ENCODE measurements at regions not wholly inside any gene's neighbourhood (a gene's known extent, or its start where the extent isn't known, plus 50 kb on each side); places are given as distances from the start of the nearest gene placed in this dataset.

GRCh38 chr9:108473209-108474112 lies 382.3 kb downstream of the ACTL7B start:
- FAIRE-seq (peak; percentile 73), DNase-seq (ENCODE audit: insufficient read length, low spot score) (peak; percentile 43)

- DNase-seq (ENCODE audit: insufficient read length, low spot score) = no peak
Measured at GRCh38 chr9:108469654-108470053, 386.1 kb downstream of the ACTL7B start.

GRCh38 chr9:108468364-108468763 lies 387.4 kb downstream of the ACTL7B start:
- no peak for FAIRE-seq

More at GRCh38 chr9:108469654-108470053, 386.1 kb downstream of the ACTL7B start:
- FAIRE-seq = no peak

DNA sequence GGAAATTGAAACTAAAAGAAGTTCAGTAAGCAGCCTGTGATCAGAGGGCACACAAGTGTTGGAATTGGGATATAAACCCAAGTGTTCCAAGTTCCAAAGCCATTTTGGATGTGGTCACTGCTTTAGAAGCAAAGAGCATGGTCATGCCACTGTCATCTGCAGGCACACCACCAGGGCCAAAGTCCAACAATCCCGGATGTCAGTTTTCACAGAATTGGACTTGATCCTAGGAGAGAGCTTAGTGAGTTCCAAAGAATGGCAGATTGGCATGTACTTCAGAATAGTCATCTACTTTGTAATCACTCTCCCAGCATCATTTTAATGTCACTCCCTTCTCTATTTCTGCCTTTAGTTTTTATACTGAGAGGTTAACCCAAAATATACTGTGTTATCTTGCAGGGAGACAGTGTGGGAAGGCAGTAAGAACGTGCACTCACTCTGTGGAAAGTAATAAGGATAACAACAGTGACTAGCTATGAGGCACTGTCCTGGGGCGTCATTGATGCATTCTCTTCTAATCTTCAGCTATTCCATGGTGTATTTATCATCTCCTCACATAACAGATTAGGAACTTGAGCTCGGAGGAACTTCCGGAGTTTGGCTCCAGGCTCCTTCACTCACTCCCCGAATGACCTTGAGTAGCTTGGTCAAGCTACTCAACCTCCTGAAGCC lies 388.0 kb downstream of the ACTL7B start:
- FAIRE-seq (no peak), DNase-seq (ENCODE audit: insufficient read length, low spot score) (no peak)

More at GRCh38 chr9:108468364-108468763, 387.4 kb downstream of the ACTL7B start:
- no peak for DNase-seq (ENCODE audit: insufficient read length, low spot score)

DNA sequence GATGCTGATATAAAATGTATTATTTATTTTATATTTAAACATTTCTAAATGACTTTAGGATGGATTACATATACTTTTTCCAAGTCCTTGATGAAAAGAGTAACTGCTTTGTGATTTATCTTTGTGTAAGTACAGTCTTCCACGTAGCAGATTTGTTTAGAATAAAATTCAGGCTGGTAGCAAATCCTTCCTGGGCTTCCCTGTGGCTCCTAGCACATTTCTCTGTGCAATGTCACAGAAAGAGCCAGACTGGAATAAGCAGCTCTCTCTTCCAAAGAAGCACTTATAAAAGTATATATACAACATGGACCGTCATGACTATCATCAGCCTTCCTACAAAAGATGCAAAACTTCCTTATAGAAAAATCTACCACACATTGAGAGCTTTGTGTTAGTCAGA lies 388.6 kb downstream of the ACTL7B start:
- FAIRE-seq (no peak), DNase-seq (ENCODE audit: insufficient read length, low spot score) (no peak)

GRCh38 chr9:108466304-108466703 lies 389.5 kb downstream of the ACTL7B start:
- FAIRE-seq = no peak

DNA sequence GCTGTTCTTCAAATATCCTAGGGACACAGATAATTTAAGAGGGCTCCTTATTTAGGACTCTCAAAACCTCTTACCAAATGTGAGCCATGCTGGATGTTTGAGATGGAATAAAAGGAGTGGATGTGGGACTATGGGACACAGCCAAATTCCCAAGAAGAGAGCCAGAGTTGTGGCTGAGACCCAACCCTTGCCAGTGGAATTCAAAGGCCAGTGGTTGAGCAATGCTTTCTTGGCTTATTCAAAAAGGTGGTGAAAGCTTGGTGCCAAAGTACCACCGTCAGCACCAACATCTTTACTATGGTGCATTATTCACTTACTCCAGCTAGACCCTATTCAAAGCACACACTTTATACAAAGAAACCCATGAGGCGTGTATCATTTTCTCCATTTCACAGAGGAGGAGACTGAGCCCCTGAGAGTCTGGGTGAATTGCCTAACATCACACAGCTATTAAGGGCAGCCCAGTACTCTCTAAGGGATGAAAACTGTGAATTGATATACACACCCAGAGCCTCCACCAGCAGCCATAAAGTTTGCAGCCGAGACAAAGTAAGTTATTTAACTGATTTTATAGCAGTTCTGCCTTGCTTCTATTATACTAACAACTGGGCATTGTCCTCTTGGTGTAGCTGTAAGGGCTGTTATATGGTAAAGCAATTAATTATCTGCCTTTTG lies 391.7 kb downstream of the ACTL7B start:
- no peak for DNase-seq (ENCODE audit: insufficient read length, low spot score)
- FAIRE-seq = no peak

More at GRCh38 chr9:108466304-108466703, 389.5 kb downstream of the ACTL7B start:
- no peak for DNase-seq (ENCODE audit: insufficient read length, low spot score)

DNA sequence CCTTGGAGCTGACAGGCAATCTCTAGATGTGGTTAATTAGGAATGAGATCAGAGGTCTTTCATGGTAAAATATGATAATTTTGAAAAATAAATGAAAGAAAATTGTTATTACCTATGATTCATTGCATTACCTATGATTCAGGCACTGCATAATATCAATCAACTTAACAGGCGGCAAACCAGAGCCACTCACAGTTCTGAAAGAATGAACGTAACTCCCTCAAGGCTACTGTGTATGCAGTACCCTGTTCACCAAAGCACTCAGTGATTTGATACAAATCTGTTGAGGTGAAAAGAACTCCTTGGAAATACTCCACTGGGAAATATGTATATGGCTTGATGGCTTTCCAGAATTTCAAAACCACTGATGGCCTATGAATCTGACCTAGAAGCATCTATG lies 398.9 kb downstream of the ACTL7B start:
- DNase-seq (ENCODE audit: insufficient read length, low spot score) (no peak), FAIRE-seq (no peak)

GRCh38 chr9:108445431-108446071 lies 410.2 kb downstream of the ACTL7B start:
- no peak for FAIRE-seq
- no peak for DNase-seq (ENCODE audit: insufficient read length, low spot score)

GRCh38 chr9:108444400-108445358 lies 411.1 kb downstream of the ACTL7B start:
- FAIRE-seq = no peak

DNA sequence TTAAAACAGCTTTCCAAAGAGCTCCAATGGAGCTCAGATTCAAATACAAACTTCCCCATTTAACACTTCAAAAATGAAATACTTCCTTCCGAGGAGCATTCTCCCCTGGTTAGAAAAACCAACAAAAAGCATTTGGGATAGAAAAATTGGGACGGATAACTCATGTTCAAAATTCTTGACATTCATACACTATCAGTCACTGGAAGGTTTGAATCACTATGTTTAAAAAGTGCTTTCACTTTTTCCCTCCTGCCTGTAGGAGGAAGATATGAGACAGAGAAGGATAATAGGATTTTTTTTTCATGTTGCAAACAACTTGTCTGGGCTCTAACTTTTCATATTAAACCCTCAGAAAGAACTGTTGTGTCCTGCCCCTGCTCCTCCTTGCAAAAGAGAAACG lies 412.0 kb downstream of the ACTL7B start:
- no peak for FAIRE-seq
- peak; percentile 22 for DNase-seq (ENCODE audit: insufficient read length, low spot score)

More at GRCh38 chr9:108444400-108445358, 411.1 kb downstream of the ACTL7B start:
- DNase-seq (ENCODE audit: insufficient read length, low spot score) = peak; percentile 64

DNA sequence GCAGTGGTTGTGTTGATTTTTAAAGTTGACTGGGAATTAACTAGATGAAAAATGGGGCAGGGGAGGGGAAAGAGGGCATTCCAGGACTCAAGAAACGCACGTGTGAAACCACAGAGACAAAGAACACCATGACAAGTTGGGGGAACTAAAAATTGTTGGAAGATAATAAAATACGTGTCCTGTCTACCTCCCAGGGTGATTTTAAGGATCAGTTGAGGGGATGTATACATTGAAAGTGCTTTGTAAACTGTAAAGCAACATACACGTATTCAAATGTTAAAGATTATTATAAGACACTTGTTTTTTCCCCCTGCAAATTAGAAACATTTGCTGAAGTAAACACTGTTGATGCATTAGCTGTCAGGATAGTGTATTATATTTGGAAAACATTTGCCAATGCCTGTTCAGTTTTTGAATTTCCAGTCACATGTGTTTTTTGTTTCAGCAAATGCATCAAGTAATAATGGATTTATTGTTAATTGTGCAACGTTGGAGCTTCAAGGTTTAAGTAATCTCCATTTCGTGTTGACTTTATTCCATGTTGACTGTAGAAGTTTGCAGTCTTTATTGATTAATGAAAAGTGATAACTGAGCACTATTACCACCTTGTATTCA lies 412.7 kb downstream of the ACTL7B start:
- DNase-seq (ENCODE audit: insufficient read length, low spot score) = no peak
- no peak for FAIRE-seq

DNA sequence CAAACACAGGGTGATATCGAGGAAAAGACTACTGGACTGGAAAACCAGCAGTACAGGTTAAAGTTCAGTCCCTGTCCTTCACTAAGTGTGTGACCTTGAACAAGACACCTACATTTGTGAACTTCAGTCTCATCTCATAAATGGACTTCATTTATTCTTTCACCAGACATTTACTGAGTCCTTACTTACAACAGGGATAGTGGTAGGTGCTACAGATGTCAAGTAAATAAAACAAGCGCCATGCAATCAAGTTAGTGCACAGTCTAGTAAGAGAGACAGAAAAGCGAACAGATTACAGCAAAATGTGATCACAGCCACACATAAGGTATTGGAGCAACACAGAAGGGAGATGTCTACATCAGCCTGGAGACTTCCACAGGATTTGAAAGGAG lies 413.2 kb downstream of the ACTL7B start:
- no peak for FAIRE-seq
- no peak for DNase-seq (ENCODE audit: insufficient read length, low spot score)

GRCh38 chr9:108441726-108442125 lies 414.1 kb downstream of the ACTL7B start:
- DNase-seq (ENCODE audit: insufficient read length, low spot score) (no peak), FAIRE-seq (no peak)

GRCh38 chr9:108441251-108441650 lies 414.5 kb downstream of the ACTL7B start:
- no peak for DNase-seq (ENCODE audit: insufficient read length, low spot score)
- no peak for FAIRE-seq

GRCh38 chr9:108439947-108440346 lies 415.8 kb downstream of the ACTL7B start:
- FAIRE-seq (no peak), DNase-seq (ENCODE audit: insufficient read length, low spot score) (no peak)

- FAIRE-seq = no peak
Measured at GRCh38 chr9:108437656-108438055, 418.1 kb downstream of the ACTL7B start.

DNA sequence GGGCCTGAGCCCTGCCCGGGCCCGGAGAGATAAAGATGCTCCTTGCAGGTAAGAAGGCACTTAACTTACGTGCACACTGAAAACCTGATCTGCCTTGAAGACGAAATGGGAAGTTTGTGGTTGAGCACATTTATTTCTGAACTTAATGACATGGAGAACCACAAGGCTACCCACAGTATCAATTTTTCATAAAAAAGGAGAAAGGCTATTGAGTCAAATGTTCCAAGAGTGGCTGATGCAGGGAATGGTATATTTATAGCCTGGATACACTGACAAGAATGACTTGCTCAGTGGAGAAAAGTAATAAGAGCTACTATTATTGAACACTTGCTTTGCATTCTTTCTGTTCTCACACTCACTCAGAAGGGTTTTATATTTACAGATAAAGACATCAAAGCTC lies 419.3 kb downstream of the ACTL7B start:
- FAIRE-seq = no peak
- no peak for DNase-seq (ENCODE audit: insufficient read length, low spot score)

More at GRCh38 chr9:108437656-108438055, 418.1 kb downstream of the ACTL7B start:
- no peak for DNase-seq (ENCODE audit: insufficient read length, low spot score)

- DNase-seq (ENCODE audit: insufficient read length, low spot score) (no peak), FAIRE-seq (no peak)
Measured at GRCh38 chr9:108434502-108434901, 421.3 kb downstream of the ACTL7B start.

All from HTR-8/SVneo (cell line).